Esophagus muscularis mucosa (tissue), 4 donors: ENCODE measurements at regions not wholly inside any gene's neighbourhood (a gene's known extent, or its start where the extent isn't known, plus 50 kb on each side); places are given as distances from the start of the nearest gene placed in this dataset.

Experiments
- CTCF ChIP-seq, 3 experiments: fragments of 200-600 bp in 2 of 3; fragments of 450-650 bp in 1 of 3; sonication (generic) in 2 of 3; IDR thresholded peaks; one replicate each; pipeline ENCODE4 v1.5.1; 2017 to 2019; ENCODE audit warnings: antibody characterized with exemption in 3 of 3, mild to moderate bottlenecking in 2 of 3, moderate library complexity in 1 of 3
- EP300 ChIP-seq: sonication (generic); formaldehyde crosslinking; IDR thresholded peaks from one replicate; pipeline ENCODE4 v1.6.1; 2017; ENCODE audit warnings: antibody characterized with exemption
- POLR2A ChIP-seq: fragments of 450-650 bp; IDR thresholded peaks from one replicate; pipeline ENCODE4 v1.6.1; 2017; ENCODE audit warnings: antibody characterized with exemption, moderate library complexity, mild to moderate bottlenecking, low read depth
- POLR2AphosphoS5 ChIP-seq, 2 donors: sonication (generic); formaldehyde crosslinking; IDR thresholded peaks; one replicate each; pipeline ENCODE4 v1.6.1; 2017; ENCODE audit warnings: antibody characterized with exemption in 2 of 2

- TF ChIP-seq EP300 (no peak), CTCF (IDR thresholded peaks at IDR 0.05) (no peak), POLR2A (no peak), POLR2AphosphoS5 (IDR thresholded peaks at IDR 0.05) (no peak)
Observed at GRCh38 chr5:143713047-143714003, 98.6 kb upstream of the HMHB1 start.
